ENCODE measurements at regions not wholly inside any gene's neighbourhood (a gene's known extent, or its start where the extent isn't known, plus 50 kb on each side); places are given as distances from the start of the nearest gene placed in this dataset.

- TF ChIP-seq PREB (CRISPR knock-in tag; IDR thresholded peaks at IDR 0.05): no peak
- TF ChIP-seq DMAP1 (CRISPR knock-in tag; IDR thresholded peaks at IDR 0.05): 0 out of 2 replicates have a peak, but pooled peaks have one; percentile 36
- peak; percentile 75 for TF ChIP-seq PAXIP1 (CRISPR knock-in tag; conservative IDR thresholded peaks at IDR 0.05)
- TF ChIP-seq PHF20 (CRISPR knock-in tag; IDR thresholded peaks at IDR 0.05): no peak
- TF ChIP-seq ZNF350 (CRISPR knock-in tag; IDR thresholded peaks at IDR 0.05; ENCODE audit: borderline replicate concordance, low read depth): no peak
- TF ChIP-seq ZNF253 (CRISPR knock-in tag; IDR thresholded peaks at IDR 0.05; ENCODE audit: borderline replicate concordance): no peak
- no peak for TF ChIP-seq ZNF724P (CRISPR knock-in tag; IDR thresholded peaks at IDR 0.05; ENCODE audit: borderline replicate concordance)
- TF ChIP-seq FOXK2 (IDR thresholded peaks at IDR 0.05): no peak
- TF ChIP-seq MATR3 (CRISPR knock-in tag; IDR thresholded peaks at IDR 0.05): no peak
- TF ChIP-seq NR2F1 (CRISPR knock-in tag; IDR thresholded peaks at IDR 0.05): peak; percentile 16 to 36; a peak in 1 of 4 replicates
- no peak for TF ChIP-seq ZNF839 (CRISPR knock-in tag; IDR thresholded peaks at IDR 0.05; ENCODE audit: borderline replicate concordance)
- TF ChIP-seq MXD1 (CRISPR knock-in tag; IDR thresholded peaks at IDR 0.05): no peak
- 0 out of 2 replicates have a peak, but pooled peaks have one; percentile 12 for TF ChIP-seq CEBPG (CRISPR knock-in tag; IDR thresholded peaks at IDR 0.05)
- no peak for TF ChIP-seq RBFOX2 (IDR thresholded peaks at IDR 0.05; ENCODE audit: low read depth, low read length)
- TF ChIP-seq FOXJ3 (CRISPR knock-in tag; IDR thresholded peaks at IDR 0.05; ENCODE audit: borderline replicate concordance): no peak
- no peak for TF ChIP-seq ESRRA (CRISPR knock-in tag; IDR thresholded peaks at IDR 0.05; ENCODE audit: low read depth)
- TF ChIP-seq, protein P1, sequence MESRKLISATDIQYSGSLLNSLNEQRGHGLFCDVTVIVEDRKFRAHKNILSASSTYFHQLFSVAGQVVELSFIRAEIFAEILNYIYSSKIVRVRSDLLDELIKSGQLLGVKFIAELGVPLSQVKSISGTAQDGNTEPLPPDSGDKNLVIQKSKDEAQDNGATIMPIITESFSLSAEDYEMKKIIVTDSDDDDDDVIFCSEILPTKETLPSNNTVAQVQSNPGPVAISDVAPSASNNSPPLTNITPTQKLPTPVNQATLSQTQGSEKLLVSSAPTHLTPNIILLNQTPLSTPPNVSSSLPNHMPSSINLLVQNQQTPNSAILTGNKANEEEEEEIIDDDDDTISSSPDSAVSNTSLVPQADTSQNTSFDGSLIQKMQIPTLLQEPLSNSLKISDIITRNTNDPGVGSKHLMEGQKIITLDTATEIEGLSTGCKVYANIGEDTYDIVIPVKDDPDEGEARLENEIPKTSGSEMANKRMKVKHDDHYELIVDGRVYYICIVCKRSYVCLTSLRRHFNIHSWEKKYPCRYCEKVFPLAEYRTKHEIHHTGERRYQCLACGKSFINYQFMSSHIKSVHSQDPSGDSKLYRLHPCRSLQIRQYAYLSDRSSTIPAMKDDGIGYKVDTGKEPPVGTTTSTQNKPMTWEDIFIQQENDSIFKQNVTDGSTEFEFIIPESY (CRISPR knock-in tag; IDR thresholded peaks at IDR 0.05): no peak
- no peak for TF ChIP-seq RFXANK (CRISPR knock-in tag; IDR thresholded peaks at IDR 0.05)
- TF ChIP-seq, protein P2, sequence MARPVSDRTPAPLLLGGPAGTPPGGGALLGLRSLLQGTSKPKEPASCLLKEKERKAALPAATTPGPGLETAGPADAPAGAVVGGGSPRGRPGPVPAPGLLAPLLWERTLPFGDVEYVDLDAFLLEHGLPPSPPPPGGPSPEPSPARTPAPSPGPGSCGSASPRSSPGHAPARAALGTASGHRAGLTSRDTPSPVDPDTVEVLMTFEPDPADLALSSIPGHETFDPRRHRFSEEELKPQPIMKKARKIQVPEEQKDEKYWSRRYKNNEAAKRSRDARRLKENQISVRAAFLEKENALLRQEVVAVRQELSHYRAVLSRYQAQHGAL (CRISPR knock-in tag; IDR thresholded peaks at IDR 0.05; ENCODE audit: not compliant biosample characterization): no peak
- TF ChIP-seq SMARCE1 (IDR thresholded peaks at IDR 0.05; ENCODE audit: borderline replicate concordance): no peak
- TF ChIP-seq, protein P3, sequence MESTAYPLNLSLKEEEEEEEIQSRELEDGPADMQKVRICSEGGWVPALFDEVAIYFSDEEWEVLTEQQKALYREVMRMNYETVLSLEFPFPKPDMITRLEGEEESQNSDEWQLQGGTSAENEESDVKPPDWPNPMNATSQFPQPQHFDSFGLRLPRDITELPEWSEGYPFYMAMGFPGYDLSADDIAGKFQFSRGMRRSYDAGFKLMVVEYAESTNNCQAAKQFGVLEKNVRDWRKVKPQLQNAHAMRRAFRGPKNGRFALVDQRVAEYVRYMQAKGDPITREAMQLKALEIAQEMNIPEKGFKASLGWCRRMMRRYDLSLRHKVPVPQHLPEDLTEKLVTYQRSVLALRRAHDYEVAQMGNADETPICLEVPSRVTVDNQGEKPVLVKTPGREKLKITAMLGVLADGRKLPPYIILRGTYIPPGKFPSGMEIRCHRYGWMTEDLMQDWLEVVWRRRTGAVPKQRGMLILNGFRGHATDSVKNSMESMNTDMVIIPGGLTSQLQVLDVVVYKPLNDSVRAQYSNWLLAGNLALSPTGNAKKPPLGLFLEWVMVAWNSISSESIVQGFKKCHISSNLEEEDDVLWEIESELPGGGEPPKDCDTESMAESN (CRISPR knock-in tag; conservative IDR thresholded peaks at IDR 0.05): no peak
These were observed 66.1 kb upstream of the DLG1 start (continued) for GRCh38 chr3:197364410-197365071.

Data from HepG2 (cell line).